Smooth muscle cell (in vitro differentiated cells): ENCODE measurements at regions not wholly inside any gene's neighbourhood (a gene's known extent, or its start where the extent isn't known, plus 50 kb on each side); places are given as distances from the start of the nearest gene placed in this dataset.

Experiments
- DNase-seq: peaks from one replicate; lab custom pipeline; 2025; ENCODE audit not compliant: unreplicated experiment; lab: John Stamatoyannopoulos, UW
- H2AFZ ChIP-seq: fragments of 200-600 bp; sonication (generic); 2 replicates; pipeline ENCODE4 v1.6.0; 2016; ENCODE audit warnings: antibody characterized with exemption, low read depth, mild to moderate bottlenecking
- H3F3A ChIP-seq: fragments of 200-600 bp; sonication (generic); 2 replicates; pipeline ENCODE4 v1.6.0; 2017; ENCODE audit warnings: antibody characterized with exemption, low read depth
- H3K27ac ChIP-seq: fragments of 200-600 bp; sonication (generic); 2 replicates; pipeline ENCODE4 v1.5.1; 2016; ENCODE audit warnings: low read depth, mild to moderate bottlenecking
- H3K27me3 ChIP-seq: fragments of 200-600 bp; sonication (generic); 2 replicates; pipeline ENCODE4 v1.6.1; 2016; ENCODE audit warnings: low read depth, mild to moderate bottlenecking
- H3K36me3 ChIP-seq: fragments of 200-600 bp; sonication (generic); 2 replicates; pipeline ENCODE4 v1.5.1; 2016; ENCODE audit warnings: low read depth
- H3K4me1 ChIP-seq: fragments of 200-600 bp; sonication (generic); 2 replicates; pipeline ENCODE4 v1.5.1; 2016; ENCODE audit warnings: low read depth
- H3K4me2 ChIP-seq: fragments of 200-600 bp; sonication (generic); 2 replicates; pipeline ENCODE4 v1.6.0; 2016; ENCODE audit warnings: mild to moderate bottlenecking
- H3K4me3 ChIP-seq: fragments of 200-600 bp; sonication (generic); 2 replicates; pipeline ENCODE4 v1.5.1; 2016; ENCODE audit warnings: mild to moderate bottlenecking
- H3K79me2 ChIP-seq: fragments of 200-600 bp; sonication (generic); 2 replicates; pipeline ENCODE4 v1.6.0; 2016; ENCODE audit warnings: low read depth, mild to moderate bottlenecking
- H3K9ac ChIP-seq: fragments of 200-600 bp; sonication (generic); 2 replicates; pipeline ENCODE4 v1.6.0; 2016; ENCODE audit warnings: low read depth
- H3K9me3 ChIP-seq: fragments of 200-600 bp; sonication (generic); replicated peaks from 2 replicates; pipeline ENCODE4 v1.5.1; 2016; ENCODE audit warnings: low read depth
- H4K20me1 ChIP-seq: fragments of 200-600 bp; sonication (generic); 2 replicates; pipeline ENCODE4 v1.6.0; 2016; ENCODE audit warnings: low read depth
- WGBS: methylation state at CpG from one replicate; pipeline ENCODE4 v1.1.7; 2016; ENCODE audit warnings: low lambda C conversion rate; 5-methylcytosine and 5-hydroxymethylcytosine counted together
- TF ChIP-seq, protein P1 (sequence below): fragments of 200-600 bp; sonication (generic); IDR thresholded peaks from 2 replicates; pipeline ENCODE4 v1.5.1; 2017; ENCODE audit warnings: borderline replicate concordance, mild to moderate bottlenecking, antibody characterized with exemption; ENCODE audit not compliant: insufficient read depth, poor library complexity, severe bottlenecking

DNA sequence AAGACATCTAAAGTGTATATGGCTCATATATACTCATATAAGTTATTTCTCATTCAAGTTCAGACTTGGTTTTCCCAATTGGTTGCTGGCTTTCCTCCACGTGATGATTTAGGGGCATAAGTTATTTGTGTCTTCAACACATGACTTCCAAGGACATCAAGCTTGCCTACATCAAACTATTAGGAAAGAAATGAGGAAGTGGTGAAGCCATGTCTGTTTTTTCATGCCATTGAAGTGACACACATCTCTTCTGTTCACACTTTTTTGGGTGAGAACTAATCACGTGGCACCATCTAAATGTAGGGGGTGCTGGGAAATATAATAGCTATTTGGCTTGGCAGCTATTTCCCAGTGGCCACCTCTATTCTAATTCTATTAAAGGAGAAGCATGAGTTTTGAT is 282.1 kb downstream of the OMA1 start:
- no peak for DNase-seq
- no peaks in the 10 kb centered on the region for H3K9me3 ChIP-seq
- H3K79me2 ChIP-seq = no peaks in the 10 kb centered on the region
- H2AFZ ChIP-seq = no peak overlapping the region
- no peaks in the 10 kb centered on the region for H3F3A ChIP-seq
- H3K9ac ChIP-seq = no peak overlapping the region
- H3K4me2 ChIP-seq = no peak overlapping the region
- H3K4me3 ChIP-seq = no peak overlapping the region
- TF ChIP-seq, protein P1, sequence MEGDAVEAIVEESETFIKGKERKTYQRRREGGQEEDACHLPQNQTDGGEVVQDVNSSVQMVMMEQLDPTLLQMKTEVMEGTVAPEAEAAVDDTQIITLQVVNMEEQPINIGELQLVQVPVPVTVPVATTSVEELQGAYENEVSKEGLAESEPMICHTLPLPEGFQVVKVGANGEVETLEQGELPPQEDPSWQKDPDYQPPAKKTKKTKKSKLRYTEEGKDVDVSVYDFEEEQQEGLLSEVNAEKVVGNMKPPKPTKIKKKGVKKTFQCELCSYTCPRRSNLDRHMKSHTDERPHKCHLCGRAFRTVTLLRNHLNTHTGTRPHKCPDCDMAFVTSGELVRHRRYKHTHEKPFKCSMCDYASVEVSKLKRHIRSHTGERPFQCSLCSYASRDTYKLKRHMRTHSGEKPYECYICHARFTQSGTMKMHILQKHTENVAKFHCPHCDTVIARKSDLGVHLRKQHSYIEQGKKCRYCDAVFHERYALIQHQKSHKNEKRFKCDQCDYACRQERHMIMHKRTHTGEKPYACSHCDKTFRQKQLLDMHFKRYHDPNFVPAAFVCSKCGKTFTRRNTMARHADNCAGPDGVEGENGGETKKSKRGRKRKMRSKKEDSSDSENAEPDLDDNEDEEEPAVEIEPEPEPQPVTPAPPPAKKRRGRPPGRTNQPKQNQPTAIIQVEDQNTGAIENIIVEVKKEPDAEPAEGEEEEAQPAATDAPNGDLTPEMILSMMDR = no peak
- H4K20me1 ChIP-seq = no peaks in the 10 kb centered on the region
- WGBS = 71% methylated on average over 2 of the region's 2 CpGs
- no peaks in the 10 kb centered on the region for H3K27me3 ChIP-seq
- no peaks in the 10 kb centered on the region for H3K4me1 ChIP-seq
- no peak overlapping the region for H3K27ac ChIP-seq
- no peaks in the 10 kb centered on the region for H3K36me3 ChIP-seq

- H3F3A ChIP-seq = no peaks in the 10 kb centered on the region
- H3K27me3 ChIP-seq = no peaks in the 10 kb centered on the region
- no peak overlapping the region for H2AFZ ChIP-seq
- no peaks in the 10 kb centered on the region for H4K20me1 ChIP-seq
- H3K36me3 ChIP-seq = no peaks in the 10 kb centered on the region
- H3K27ac ChIP-seq = no peak overlapping the region
- H3K9me3 ChIP-seq = no peaks in the 10 kb centered on the region
- H3K4me3 ChIP-seq = no peak overlapping the region
- DNase-seq = no peak
- no peaks in the 10 kb centered on the region for H3K79me2 ChIP-seq
- no peak overlapping the region for H3K4me2 ChIP-seq
- H3K9ac ChIP-seq = no peak overlapping the region
- WGBS = 85% methylated on average over 2 of the region's 2 CpGs
- TF ChIP-seq, protein P1 = no peak
- no peaks in the 10 kb centered on the region for H3K4me1 ChIP-seq
Measured at GRCh38 chr1:58262702-58263101, 283.8 kb downstream of the OMA1 start.

DNA sequence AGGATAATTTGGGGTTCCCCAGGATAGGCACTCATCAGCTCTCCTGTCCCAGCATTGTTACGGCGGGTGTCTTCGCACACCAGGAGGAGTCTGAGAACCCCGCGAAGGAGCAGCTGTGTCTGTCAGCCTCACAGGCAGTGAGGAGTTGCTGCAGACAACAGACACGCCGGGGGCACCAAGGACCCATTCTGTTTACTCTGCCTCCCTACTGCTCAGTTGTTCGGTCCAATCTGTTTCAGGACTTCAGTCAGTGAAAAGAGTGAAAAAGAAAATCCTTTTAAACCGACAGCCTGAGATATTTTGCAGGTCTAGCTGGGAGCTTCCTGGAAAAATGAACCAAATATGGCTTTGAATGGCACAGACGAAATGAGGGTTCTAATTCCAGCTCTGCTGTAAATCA is 288.4 kb downstream of the OMA1 start:
- WGBS = 83% methylated on average over 10 of the region's 10 CpGs
- Histone ChIP-seq H3K79me2 (no peaks in the 10 kb centered on the region), H3K4me3 (no peak overlapping the region), H3K4me2 (no peak overlapping the region), H3F3A (no peaks in the 10 kb centered on the region), H3K9ac (no peak overlapping the region), H3K27ac (no peak overlapping the region), H3K27me3 (no peaks in the 10 kb centered on the region), H2AFZ (no peak overlapping the region), H3K36me3 (no peaks in the 10 kb centered on the region), H3K9me3 (no peaks in the 10 kb centered on the region), H3K4me1 (no peaks in the 10 kb centered on the region), H4K20me1 (no peaks in the 10 kb centered on the region)
- no peak for DNase-seq
- TF ChIP-seq, protein P1 = no peak

DNA sequence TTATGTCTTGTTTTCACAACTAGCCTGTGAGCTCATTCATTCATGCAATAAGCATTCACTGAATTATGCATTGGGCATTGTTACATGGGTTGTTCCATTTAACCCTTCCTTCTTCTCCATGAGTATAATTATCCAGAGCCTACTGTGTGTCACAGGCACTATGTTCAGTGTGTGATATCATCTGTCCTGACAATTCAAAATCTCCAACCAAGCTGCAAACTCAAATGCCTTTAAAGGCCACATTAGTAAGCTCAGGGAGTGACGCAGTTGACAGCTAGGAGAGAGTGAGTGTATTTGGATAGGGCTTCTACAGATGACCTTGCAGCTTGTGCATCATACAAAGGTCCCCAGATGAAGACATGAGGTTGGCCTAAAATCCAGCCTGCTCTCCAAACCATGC is 289.5 kb downstream of the OMA1 start:
- Histone ChIP-seq H4K20me1 (no peaks in the 10 kb centered on the region), H3K9me3 (no peaks in the 10 kb centered on the region), H2AFZ (no peak overlapping the region), H3K79me2 (no peaks in the 10 kb centered on the region), H3K4me2 (no peak overlapping the region), H3K27ac (no peak overlapping the region), H3K4me3 (no peak overlapping the region), H3K36me3 (no peaks in the 10 kb centered on the region), H3K9ac (no peak overlapping the region), H3K4me1 (no peaks in the 10 kb centered on the region), H3K27me3 (no peaks in the 10 kb centered on the region), H3F3A (no peaks in the 10 kb centered on the region)
- WGBS = 91% methylated on average over 1 of the region's 1 CpG
- TF ChIP-seq, protein P1 = no peak
- no peak for DNase-seq
